GM13977 (cell line): ENCODE measurements at regions not wholly inside any gene's neighbourhood (a gene's known extent, or its start where the extent isn't known, plus 50 kb on each side); places are given as distances from the start of the nearest gene placed in this dataset.

ENCODE experiments used
- DNase-seq: peaks from one replicate; pipeline ENCODE4 v3.0.0; 2012; ENCODE audit warnings: low spot score
- in situ Hi-C: fragments of 300-500 bp; cut with MboI; formaldehyde crosslinking; loops from one replicate; pipeline ENCODE4 v1.12.0; 2022; ENCODE audit warnings: low sequenced_read_pairs, low pct_unique_long_range_greater_than_20kb, mixed read lengths, inconsistent platforms; ENCODE audit not compliant: unreplicated experiment
- TF ChIP-seq, protein P1 (sequence below): IDR thresholded peaks from 2 replicates; pipeline ENCODE4 v1.5.1; 2012; ENCODE audit warnings: mild to moderate bottlenecking, control low read depth; ENCODE audit not compliant: insufficient read depth; ENCODE audit errors: extremely low read depth, missing control alignments

DNA sequence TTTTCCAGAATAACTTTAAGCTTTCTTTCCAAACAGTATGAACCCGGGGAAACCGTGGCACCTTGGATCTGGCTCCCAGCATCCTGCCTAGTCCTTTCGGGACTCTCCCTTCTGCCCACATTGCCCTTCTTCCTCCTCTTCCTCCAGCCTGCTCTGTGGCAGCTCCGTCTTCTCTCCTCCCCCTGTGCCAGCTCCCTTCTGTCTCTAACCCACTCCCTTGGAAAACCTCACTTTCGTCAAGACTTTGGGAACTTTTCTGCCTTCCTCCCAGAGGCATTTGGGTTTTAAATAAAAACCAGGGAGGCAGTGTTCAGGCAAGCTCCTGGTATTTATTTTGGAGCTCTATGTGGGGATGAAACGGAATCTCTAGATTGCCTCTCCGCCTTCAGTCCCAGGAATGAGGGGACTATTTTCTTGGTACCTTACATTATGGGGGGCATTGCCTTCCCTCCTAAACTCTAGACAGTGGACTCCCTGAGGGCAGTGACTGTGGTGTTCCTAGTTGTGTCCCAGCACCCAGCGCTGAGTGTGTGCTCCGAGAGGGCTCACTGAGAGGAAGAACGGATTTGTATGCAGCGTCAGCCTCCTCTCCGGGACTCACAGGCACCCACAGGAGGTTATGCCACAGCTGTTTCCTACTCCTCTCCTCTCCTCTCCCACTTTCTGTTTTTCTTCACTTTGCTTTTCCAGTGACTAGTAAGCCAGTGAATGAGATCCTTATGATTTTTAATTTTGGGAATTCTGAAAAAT lies 105.4 kb upstream of the MRPS22 start:
- TF ChIP-seq, protein P1, sequence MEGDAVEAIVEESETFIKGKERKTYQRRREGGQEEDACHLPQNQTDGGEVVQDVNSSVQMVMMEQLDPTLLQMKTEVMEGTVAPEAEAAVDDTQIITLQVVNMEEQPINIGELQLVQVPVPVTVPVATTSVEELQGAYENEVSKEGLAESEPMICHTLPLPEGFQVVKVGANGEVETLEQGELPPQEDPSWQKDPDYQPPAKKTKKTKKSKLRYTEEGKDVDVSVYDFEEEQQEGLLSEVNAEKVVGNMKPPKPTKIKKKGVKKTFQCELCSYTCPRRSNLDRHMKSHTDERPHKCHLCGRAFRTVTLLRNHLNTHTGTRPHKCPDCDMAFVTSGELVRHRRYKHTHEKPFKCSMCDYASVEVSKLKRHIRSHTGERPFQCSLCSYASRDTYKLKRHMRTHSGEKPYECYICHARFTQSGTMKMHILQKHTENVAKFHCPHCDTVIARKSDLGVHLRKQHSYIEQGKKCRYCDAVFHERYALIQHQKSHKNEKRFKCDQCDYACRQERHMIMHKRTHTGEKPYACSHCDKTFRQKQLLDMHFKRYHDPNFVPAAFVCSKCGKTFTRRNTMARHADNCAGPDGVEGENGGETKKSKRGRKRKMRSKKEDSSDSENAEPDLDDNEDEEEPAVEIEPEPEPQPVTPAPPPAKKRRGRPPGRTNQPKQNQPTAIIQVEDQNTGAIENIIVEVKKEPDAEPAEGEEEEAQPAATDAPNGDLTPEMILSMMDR: no peak
- in situ Hi-C loops: no loop called here
- no peak for DNase-seq

DNA sequence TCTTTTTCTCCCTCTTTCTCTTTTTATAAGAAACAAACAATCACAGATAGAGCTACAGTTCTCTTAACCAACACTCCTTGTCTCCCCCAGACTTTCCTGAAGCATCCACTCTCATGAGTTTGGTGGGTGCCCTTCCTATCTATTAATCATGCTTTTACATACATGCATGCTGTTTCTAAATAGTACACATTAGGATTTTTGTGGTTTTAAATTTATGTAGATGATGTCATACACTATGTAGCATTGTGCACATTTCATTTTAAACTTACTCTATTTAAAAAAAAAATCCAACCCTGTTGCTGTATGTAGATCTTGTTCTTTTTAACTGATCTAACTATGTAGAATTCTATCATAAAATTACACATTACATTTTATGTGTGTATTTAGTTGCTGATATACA lies 104.3 kb upstream of the MRPS22 start:
- in situ Hi-C loops: no loop called here
- no peak for DNase-seq
- TF ChIP-seq, protein P1: no peak

DNA sequence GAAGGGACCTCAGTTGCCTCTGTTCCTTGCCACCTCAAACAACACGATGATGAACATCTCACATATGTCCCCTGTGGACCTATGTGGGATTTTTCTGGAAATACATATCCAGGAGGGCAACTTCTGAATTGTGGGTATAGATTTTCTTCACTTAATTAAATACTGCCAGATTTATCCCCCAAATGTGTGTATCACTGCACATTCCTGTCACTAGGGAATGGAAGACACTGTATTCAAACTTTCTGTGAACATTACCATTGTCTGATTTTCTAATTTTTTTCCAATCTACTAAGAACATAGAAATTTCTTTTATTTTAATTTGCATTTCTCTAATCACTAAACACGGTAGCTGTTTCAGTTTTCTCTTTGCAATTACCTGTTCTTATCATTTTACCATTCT lies 102.0 kb upstream of the MRPS22 start:
- TF ChIP-seq, protein P1: no peak
- DNase-seq: no peak

DNA sequence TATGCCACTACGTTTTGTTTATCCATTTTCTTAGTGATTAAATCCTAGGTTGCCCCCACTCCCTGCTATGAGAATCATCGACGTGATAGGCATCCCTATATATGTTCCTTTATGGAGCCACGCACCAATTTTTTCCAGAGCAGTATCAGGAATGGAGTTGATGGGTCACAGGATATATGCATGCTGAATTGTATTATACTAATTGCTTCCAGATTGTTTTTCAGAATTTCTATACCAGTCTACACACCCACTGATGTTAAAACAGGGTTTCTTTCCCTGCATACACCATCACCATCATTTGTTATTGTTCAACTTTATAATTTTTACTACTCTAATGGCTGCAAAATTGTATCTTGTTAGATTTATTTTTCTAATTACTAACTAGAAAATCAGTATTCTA lies 100.1 kb upstream of the MRPS22 start:
- no peak for DNase-seq
- TF ChIP-seq, protein P1: no peak
- in situ Hi-C loops: no loop called here

More for the DNA sequence above, 102.0 kb upstream of the MRPS22 start:
- in situ Hi-C loops: no loop called here

DNA sequence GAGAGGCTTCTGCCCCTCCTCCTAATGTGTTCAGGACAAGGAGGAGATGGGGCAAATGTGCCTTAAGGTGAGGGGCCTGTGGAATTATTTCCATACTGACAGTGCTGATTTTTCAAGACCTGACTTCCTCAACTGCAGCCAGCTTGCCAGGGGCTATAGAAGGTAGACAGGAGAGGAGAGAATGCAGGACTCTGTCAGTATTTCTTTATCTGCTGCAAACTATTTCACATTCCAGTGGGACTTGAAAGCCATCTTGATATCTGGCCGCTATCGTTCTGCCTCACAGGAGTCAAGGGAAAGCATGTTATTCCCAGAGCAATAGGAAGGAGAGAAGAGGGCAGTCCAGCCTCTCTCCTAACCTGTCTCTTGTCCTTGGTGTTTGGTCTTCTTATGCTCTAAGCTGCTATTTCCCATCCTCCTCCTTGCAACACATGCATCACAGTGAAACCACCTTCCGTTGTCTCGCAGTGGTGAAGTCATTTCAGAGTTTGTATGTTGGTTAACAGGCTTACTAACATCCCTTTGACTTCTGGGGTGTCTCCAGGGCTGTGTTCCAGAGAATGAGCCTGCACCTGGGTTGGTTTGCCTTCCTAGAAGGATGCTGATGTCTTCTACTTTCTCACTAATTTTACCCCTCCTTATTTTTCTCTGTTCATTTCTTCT lies 95.1 kb upstream of the MRPS22 start:
- TF ChIP-seq, protein P1: no peak
- in situ Hi-C loops: no loop called here
- DNase-seq: no peak

DNA sequence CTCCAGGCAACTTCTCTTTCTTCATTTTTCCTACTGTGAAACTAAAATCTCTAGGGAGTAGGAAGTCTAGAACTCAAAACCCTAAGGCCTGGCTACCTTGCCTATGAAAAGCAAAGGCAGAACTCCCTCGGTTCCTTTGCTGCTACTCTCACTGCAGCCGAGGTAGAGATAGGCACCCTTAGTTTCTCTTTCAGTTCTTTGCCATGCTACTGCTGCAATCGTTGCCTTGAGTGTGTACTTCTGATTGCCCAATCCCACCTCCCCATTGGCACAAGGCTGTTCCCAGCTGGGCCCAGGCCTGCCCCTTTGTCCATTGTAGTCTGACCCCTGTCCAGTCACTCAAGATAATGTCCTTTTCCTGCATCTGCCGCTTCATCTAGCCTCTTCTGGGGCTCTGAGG lies 92.3 kb upstream of the MRPS22 start:
- DNase-seq: no peak
- in situ Hi-C loops: no loop called here
- TF ChIP-seq, protein P1: no peak
